Upper lobe of left lung (tissue), 6 donors: ENCODE measurements at regions not wholly inside any gene's neighbourhood (a gene's known extent, or its start where the extent isn't known, plus 50 kb on each side); places are given as distances from the start of the nearest gene placed in this dataset.

Source experiments
- ATAC-seq, 2 donors: fragments of 200-7000 bp; cut with Tn5 transposase; one replicate each; pipeline ENCODE4 v1.9.1; 2022; ENCODE audit warnings: mild to moderate bottlenecking in 2 of 2, moderate library complexity in 2 of 2; ENCODE audit not compliant: low FRiP score in 2 of 2
- DNase-seq, 2 donors: peaks; one replicate each; pipeline ENCODE4 v3.0.0-alpha.2; 2019 to 2020
- H3K27ac ChIP-seq, 4 donors: fragments of 200-600 bp; sonication (generic); one replicate each; pipeline ENCODE4 v1.5.1; 2016 to 2019
- H3K27me3 ChIP-seq, 4 donors: fragments of 200-600 bp; sonication (generic); one replicate each; pipeline ENCODE4 v1.5.1; 2017 to 2019
- H3K36me3 ChIP-seq, 4 donors: fragments of 200-600 bp; sonication (generic); one replicate each; pipeline ENCODE4 v1.5.1; 2016 to 2019
- H3K4me1 ChIP-seq, 4 donors: fragments of 200-600 bp; sonication (generic); one replicate each; pipeline ENCODE4 v1.5.1; 2018 to 2019
- H3K4me3 ChIP-seq, 4 donors: fragments of 200-600 bp; sonication (generic); one replicate each; pipeline ENCODE4 v1.5.1; 2017 to 2019; ENCODE audit warnings: mild to moderate bottlenecking in 2 of 4, moderate library complexity in 1 of 4
- H3K9me3 ChIP-seq, 4 donors: fragments of 200-600 bp; sonication (generic); one replicate each; pipeline ENCODE4 v1.5.1; 2018 to 2019
- CTCF ChIP-seq, 6 experiments: fragments of 450-650 bp in 4 of 6; fragments of 200-600 bp in 2 of 6; sonication (generic) in 2 of 6; IDR thresholded peaks; one replicate each; pipeline ENCODE4 v1.5.1; 2016 to 2019; ENCODE audit warnings: antibody characterized with exemption in 6 of 6
- EP300 ChIP-seq, 4 donors: sonication (generic); formaldehyde crosslinking; IDR thresholded peaks; one replicate each; pipeline ENCODE4 v1.5.1; 2017; ENCODE audit warnings: antibody characterized with exemption in 4 of 4, control low read depth in 2 of 4
- POLR2A ChIP-seq, 4 donors: fragments of 450-650 bp; IDR thresholded peaks; one replicate each; pipeline ENCODE4 v1.5.1; 2016 to 2017; ENCODE audit warnings: antibody characterized with exemption in 4 of 4, mild to moderate bottlenecking in 2 of 4
- POLR2AphosphoS5 ChIP-seq, 2 donors: sonication (generic); formaldehyde crosslinking; IDR thresholded peaks; one replicate each; pipeline ENCODE4 v1.5.1; 2017; ENCODE audit warnings: antibody characterized with exemption in 2 of 2
- WGBS, 2 donors: methylation state at CpG; one replicate each; pipeline ENCODE4 v1.1.5; 2017 to 2018; 5-methylcytosine and 5-hydroxymethylcytosine counted together
- donor health status: DM: no; HTN: no; CAD: no; lungs with moderate emphysema.
- donor health status: DM: no; HTN: yes; CAD: no; lungs with severe emphysema.

- TF ChIP-seq EP300 (IDR thresholded peaks at IDR 0.05) (no peak), CTCF (IDR thresholded peaks at IDR 0.05) (no peak), POLR2A (IDR thresholded peaks at IDR 0.05) (no peak)
- H3K9me3 ChIP-seq = no peaks in the 10 kb centered on the region
- no peaks in the 10 kb centered on the region for H3K36me3 ChIP-seq
- no peak for ATAC-seq
- H3K4me1 ChIP-seq = peaks cover 6 to 25% (median 16%) of the 10 kb centered on the region in 4 donors
- no peak overlapping the region for H3K4me3 ChIP-seq
- peak in 1 of 2 donors; percentile 30 for DNase-seq
- H3K27me3 ChIP-seq = no peaks in the 10 kb centered on the region
- 45 to 62% methylated on average over 12 of the region's 12 CpGs for WGBS, 2 donors
- no peak overlapping the region for H3K27ac ChIP-seq
Observed at GRCh38 chr4:71235311-71236201, 103.3 kb upstream of the SLC4A4 start.

- H3K27me3 ChIP-seq = no peaks in the 10 kb centered on the region
- no peak overlapping the region for H3K27ac ChIP-seq
- H3K4me3 ChIP-seq = no peak overlapping the region
- TF ChIP-seq CTCF (IDR thresholded peaks at IDR 0.05) (no peak), POLR2A (IDR thresholded peaks at IDR 0.05) (no peak), POLR2AphosphoS5 (IDR thresholded peaks at IDR 0.05) (no peak), EP300 (IDR thresholded peaks at IDR 0.05) (no peak)
- ATAC-seq (no peak), DNase-seq (no peak)
- no peaks in the 10 kb centered on the region for H3K36me3 ChIP-seq
- peaks cover 6 to 24% (median 15%) of the 10 kb centered on the region in 4 donors for H3K4me1 ChIP-seq
- no peaks in the 10 kb centered on the region for H3K9me3 ChIP-seq
- WGBS, 2 donors = 95 to 96% methylated on average over 4 of the region's 4 CpGs
Observed at GRCh38 chr4:71236226-71236625, 102.6 kb upstream of the SLC4A4 start.

GRCh38 chr4:71237641-71238040 lies 101.2 kb upstream of the SLC4A4 start:
- ATAC-seq = no peak
- DNase-seq = no peak
- H3K27ac ChIP-seq = no peak overlapping the region
- H3K4me3 ChIP-seq = no peak overlapping the region
- no peaks in the 10 kb centered on the region for H3K27me3 ChIP-seq
- TF ChIP-seq EP300 (IDR thresholded peaks at IDR 0.05) (no peak), POLR2AphosphoS5 (IDR thresholded peaks at IDR 0.05) (no peak), CTCF (IDR thresholded peaks at IDR 0.05) (no peak), POLR2A (IDR thresholded peaks at IDR 0.05) (no peak)
- H3K36me3 ChIP-seq = no peaks in the 10 kb centered on the region
- peaks cover 3 to 27% (median 17%) of the 10 kb centered on the region in 4 donors for H3K4me1 ChIP-seq
- 95% methylated on average over 4 of the region's 4 CpGs for WGBS, 2 donors
- H3K9me3 ChIP-seq = no peaks in the 10 kb centered on the region

GRCh38 chr4:71239365-71239764 lies 99.5 kb upstream of the SLC4A4 start:
- no peak for ATAC-seq
- no peaks in the 10 kb centered on the region for H3K27me3 ChIP-seq
- H3K27ac ChIP-seq = no peak overlapping the region
- no peak overlapping the region for H3K4me3 ChIP-seq
- no peaks in the 10 kb centered on the region for H3K9me3 ChIP-seq
- 58 to 74% methylated on average over 2 of the region's 2 CpGs for WGBS, 2 donors
- DNase-seq = no peak
- no peaks in the 10 kb centered on the region for H3K36me3 ChIP-seq
- H3K4me1 ChIP-seq = peaks cover 3 to 31% (median 17%) of the 10 kb centered on the region in 4 donors
- TF ChIP-seq POLR2AphosphoS5 (IDR thresholded peaks at IDR 0.05) (no peak), POLR2A (IDR thresholded peaks at IDR 0.05) (no peak), CTCF (IDR thresholded peaks at IDR 0.05) (no peak), EP300 (IDR thresholded peaks at IDR 0.05) (no peak)
